Suppressor macrophage (primary cell): ENCODE measurements at regions not wholly inside any gene's neighbourhood (a gene's known extent, or its start where the extent isn't known, plus 50 kb on each side); places are given as distances from the start of the nearest gene placed in this dataset.
"Not testable (repeated sequence)": the region's sequence is repeated elsewhere in the genome, so short reads cannot be mapped to it uniquely, and the experiment has no call there.

Experiments
- DNase-seq, 4 experiments: peaks; one replicate each; pipeline ENCODE4 v3.0.0-alpha.2; 2020 to 2022

DNA sequence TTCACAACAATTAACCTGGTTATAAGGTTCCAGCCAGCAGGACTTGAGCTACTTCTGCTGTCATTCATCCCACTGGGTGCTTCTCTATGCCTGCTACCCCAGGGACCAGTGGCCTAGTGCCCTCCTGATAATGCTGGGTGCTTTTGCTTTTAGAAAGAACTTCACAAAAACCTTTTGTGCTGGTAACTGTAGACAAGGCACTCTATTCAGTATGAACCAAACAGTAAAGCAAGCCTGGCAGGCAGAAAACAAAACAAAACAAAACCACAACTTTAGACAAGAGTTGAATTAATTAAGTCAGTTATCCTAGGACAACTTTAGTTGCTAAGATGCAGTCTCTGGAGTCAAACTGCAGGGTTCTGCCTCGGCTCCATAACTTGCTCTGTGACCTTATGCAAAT is 61.9 kb upstream of the ADGRL2 start:
- DNase-seq, result no peak

DNA sequence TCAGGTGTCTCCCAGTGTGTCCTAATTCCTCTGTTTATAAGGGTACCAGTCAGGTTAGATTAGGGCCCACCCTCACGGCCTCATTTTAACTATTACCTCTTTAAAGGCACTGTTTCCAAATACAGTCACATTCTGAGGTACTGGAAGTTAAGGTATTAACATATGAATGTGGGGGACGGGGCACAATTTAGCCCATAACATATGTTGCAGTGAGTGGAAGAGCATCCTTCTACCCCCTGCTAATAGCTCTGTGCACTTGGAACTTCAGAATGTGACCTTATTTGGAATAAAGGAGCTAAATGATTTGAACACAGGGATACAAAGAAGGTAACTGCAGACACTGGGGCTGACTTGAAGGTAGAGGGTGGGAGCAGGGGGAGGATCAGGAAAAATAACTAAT is 67.3 kb upstream of the ADGRL2 start:
- no peak for DNase-seq

DNA sequence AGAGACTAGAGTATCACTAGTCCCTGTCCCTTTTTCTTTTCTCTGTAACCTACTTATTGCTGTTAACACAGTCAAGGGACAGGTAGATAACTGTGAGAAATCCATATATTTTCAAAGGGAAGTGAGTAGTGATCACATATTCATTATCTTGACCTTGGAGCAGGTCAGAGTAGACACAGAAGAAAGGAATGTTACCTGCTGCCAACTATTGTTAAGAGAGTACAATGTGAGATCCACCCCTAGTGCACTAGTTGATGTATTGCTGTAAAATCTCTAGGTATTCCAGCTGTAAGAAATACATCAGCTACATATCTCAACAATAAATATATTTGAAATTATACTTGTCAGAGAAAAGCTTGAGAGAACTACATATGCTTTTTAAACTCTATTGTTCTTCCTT is 68.7 kb upstream of the ADGRL2 start:
- DNase-seq, result no peak

DNA sequence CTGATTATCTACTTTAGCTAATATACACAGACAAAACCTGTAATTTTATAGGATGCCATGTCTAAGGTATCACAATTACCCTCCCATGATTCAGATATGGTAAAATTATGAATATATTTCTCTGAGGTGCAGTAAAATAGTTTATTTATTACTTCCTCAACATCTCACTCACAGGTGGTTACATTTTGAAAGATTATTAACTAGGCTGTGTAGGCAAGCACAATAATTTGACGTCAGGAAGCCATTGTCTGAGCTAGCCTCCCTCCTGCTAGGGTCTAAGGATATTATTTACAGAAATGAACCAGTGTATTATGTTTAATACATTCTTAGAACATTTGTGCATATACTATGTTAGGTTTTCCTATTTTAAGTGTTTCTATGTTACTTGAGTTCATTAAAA is 69.9 kb upstream of the ADGRL2 start:
- no peak for DNase-seq

DNA sequence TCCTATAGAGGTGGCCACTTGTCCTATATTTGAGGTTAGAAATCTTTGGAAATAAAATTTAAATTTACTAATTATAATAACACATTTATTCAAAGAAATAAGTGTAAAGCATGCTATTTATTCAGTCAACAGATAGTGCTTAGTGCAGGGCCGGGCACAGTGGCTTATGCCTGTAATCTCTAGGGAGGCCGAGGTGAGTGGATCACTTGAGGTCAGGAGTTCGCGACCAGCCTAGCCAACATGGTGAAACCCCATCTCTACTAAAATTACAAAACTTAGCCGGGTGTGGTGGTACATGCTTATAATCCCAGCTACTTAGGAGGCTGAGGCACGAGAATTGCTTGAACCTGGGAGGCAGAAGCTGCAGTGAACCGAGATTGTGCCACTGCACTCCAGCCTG is 70.4 kb upstream of the ADGRL2 start:
- DNase-seq, result not testable (repeated sequence)

DNA sequence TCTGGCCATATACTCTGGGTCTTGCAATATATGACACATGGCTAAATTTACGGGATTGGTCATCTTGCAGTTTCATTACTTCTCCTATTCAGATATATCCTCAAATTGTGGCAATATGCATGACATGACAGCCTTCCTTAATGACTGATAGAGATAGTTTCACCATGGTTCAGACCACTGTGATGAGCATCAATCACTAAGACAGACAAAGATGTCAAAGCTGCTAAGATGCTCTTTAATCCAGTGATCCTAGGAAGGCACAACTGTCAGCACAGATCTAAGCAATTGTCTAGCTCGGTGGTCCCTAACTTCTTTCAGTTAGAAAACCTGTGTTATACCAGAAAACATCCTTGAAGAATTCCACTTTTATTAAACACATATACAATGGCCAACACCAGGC is 70.9 kb upstream of the ADGRL2 start:
- no peak for DNase-seq

DNA sequence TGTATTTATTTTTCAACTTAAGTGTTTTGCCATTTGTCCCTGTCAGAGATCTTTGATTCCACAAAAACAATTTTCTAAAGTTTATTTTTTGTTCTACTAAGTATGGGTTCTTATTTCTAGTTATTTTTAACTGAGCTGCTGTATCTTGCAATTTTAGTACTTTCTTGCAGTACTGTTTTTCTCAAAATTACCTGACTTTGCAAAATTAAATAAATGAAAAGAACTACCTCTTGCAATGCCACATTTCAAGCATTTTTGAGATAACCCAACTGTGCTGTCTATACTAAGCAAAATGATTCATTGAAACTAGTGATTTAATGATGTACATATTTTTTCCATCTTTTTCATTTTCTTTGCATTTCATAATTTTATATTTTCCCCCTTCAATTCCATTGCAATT is 71.5 kb upstream of the ADGRL2 start:
- no peak for DNase-seq

DNA sequence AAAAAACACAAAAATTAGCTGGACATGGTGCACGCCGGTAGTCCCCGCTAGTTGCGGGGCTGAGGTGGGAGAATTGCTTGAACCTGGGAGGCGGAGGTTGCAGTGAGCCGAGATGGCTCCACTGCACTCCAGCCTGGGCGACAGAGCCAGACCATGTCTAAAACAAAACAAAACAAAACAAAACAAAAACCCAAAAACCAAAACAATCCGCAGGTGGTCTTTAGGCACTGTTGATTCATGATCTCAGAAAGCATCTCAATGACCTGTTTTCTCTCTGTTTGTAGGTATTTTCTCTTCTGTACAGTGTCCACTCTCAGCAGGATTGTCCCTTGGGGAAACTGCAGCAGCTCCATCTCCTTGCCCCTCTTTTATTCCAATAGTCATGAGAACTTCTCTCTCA is 74.9 kb upstream of the ADGRL2 start:
- DNase-seq, result no peak

DNA sequence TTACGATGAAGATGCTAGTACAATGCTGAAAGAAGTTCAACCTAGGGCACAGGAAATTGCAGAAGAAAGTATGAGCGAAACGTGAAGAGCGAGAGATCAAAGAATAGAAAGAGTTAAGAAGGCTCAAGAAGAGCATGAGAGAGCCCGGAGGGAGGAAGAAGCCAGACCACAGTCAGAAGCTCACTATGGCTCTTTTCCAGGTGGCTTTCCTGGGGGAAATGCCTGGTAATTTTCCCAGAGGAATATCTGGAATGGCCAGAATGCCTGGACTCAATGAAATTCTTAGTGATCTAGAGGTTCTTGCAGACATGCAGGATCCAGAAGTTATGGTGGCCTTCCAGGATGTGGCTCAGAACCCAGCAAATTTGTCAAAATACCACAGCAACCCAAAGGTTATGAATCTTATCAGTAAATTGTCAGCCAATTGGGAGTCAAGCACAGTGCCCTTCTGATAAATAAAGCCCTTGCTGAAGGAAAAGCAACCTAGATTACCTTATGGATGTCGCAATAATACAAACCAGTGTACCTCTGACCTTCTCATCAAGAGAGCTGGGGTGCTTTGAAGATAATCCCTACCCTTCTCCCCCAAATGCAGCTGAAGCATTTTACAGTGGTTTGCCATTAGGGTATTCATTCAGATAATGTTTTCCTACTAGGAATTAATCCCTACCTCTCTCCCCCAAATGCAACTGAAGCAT is 78.0 kb upstream of the ADGRL2 start:
- DNase-seq, result not testable (repeated sequence)

GRCh38 chr1:81720256-81720655 is 80.5 kb upstream of the ADGRL2 start:
- not testable (repeated sequence) for DNase-seq

GRCh38 chr1:81717230-81717629 is 83.5 kb upstream of the ADGRL2 start:
- no peak for DNase-seq

DNA sequence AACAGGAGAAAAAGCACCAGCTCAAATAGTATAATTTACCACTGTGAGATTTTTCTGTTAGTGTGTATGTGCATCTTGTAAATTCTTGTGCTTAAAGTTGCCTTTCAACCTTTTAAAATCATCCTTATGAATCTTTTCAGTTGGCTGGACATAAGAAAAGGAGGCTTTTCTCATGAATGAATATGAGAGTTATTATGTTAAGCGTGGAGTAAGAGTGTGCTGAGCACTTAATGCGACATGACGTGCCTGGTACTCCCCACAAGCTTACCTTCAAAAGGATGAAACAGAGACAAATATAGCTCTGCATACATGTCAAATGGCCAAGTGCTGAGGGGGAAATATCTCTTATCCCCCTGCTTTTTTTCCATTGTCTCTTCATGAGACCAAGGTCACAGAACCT is 85.3 kb upstream of the ADGRL2 start:
- DNase-seq, result no peak

- no peak for DNase-seq
These were observed 86.1 kb upstream of the ADGRL2 start for GRCh38 chr1:81714636-81715035.

DNA sequence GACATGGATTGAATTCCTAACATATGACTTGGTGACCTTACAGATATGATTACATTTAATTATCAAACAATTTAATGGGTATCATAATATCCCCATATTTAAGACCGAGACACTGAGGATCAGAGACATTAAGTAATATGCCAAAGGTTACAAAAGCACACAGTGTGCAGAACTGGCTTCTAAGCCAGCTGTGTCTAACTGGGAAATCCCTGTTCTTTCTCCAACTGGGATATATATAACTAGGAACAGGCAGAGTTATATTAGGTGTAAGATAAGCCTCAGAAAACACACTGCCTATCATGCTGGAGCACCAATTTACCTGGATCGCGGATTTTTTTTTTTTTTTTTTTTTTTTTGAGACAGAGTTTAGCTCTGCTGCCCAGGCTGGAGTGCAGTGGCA is 88.3 kb upstream of the ADGRL2 start:
- DNase-seq, result no peak

- no peak for DNase-seq
These were observed 89.9 kb upstream of the ADGRL2 start for GRCh38 chr1:81710857-81711256.

DNA sequence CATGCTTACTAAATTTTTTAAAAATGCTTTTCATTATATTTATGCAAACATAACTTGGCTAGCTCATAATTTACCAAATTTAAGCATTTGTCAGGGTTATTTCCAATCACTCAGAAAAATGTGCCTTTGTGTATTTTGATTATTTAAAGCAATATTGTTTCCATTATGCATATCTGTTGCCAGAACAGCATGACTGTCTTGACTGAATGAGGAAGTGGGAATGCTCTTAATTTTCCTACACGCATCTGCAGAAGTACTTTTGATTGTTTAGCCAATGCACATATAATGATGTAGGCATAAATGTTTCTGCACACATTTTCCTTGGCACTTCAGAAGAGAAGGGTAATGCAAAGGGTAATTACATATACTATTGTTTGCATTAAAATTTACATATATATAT is 92.5 kb upstream of the ADGRL2 start:
- DNase-seq, result no peak

DNA sequence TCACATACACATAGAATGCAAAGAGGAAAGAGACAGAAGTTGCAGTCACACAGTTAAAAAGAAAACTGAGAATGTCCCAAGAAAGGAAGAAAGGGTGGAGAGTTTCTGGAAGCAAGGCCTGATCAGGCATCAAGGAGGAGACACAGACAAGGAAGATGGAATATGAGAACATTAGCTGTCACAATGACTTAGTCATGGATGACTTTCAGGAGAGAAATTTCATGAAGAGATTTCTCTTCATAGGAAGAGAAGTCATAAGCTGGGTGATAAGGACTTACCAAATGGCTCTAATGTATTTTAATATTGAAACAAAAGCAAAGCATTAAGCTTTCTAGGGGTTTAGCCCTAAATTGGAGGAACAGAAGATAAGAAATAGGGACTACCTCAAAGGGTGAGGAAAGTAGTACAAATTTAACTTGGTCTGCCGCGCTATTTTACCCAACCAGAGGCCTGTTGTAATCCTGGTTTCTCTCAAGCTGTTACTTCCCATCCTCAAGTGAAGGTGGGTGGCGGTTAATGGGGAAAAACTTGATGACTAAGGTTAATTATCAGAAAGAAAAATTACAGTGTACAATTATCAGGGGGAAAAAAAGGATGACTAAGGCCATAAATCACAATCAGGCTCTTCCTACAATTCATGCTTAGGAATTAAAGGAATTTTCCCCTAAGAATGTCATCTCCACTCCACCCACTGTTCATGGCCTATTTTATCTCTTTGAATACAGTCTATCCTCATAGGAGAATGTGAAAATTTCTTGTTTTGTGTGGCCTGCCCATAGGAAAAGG is 93.9 kb upstream of the ADGRL2 start:
- DNase-seq, result no peak

- no peak for DNase-seq
These were observed 96.8 kb upstream of the ADGRL2 start for GRCh38 chr1:81703756-81704463.

GRCh38 chr1:81703391-81703755 is 97.4 kb upstream of the ADGRL2 start:
- no peak for DNase-seq

DNA sequence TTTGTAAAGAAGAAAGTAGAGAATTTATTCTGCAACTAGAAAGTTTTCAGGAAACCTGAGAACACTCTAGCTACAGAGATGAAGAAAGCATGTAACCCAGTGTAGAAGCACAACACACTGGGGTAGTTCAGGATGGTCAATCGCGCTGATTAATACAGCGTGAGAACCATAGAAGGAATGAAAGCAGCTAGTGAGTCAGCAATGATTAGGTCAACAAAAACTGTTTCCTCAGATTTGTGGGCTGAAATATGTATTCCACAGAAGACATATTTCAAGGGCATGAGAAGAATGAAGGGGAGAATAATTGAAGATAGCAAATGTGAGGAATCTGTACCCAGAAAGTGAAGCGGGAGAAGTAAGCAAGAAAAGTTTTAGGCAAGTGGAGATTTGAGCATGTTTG is 97.8 kb upstream of the ADGRL2 start:
- DNase-seq, result no peak

GRCh38 chr1:81702079-81702715 is 98.5 kb upstream of the ADGRL2 start:
- DNase-seq, result no peak

GRCh38 chr1:81700728-81701470 is 99.8 kb upstream of the ADGRL2 start:
- DNase-seq, result no peak

- no peak for DNase-seq
These were observed 101.5 kb upstream of the ADGRL2 start for GRCh38 chr1:81699234-81699633.
